RWPE1 (cell line): ENCODE measurements at regions not wholly inside any gene's neighbourhood (a gene's known extent, or its start where the extent isn't known, plus 50 kb on each side); places are given as distances from the start of the nearest gene placed in this dataset.

ENCODE experiments used
- CTCF ChIA-PET: fragments of 350-600 bp; sonication (Branson Sonifier 250); formaldehyde crosslinking; extraction: SDS; loops from one replicate; lab custom pipeline; 2021; lab: Yijun Ruan, JAX
- POLR2A ChIA-PET: fragments of 400-600 bp; formaldehyde crosslinking; extraction: SDS; loops from one replicate; lab custom pipeline; 2020; ENCODE audit warnings: antibody characterized with exemption; ENCODE audit not compliant: low non-redundant PET; lab: Yijun Ruan, JAX
- DNase-seq: peaks from one replicate; pipeline ENCODE4 v3.0.0; 2012; ENCODE audit warnings: low spot score
- H3K27ac ChIP-seq: fragments of 450-650 bp; 2 replicates; pipeline ENCODE4 v1.5.1; 2017
- TF ChIP-seq, protein P1 (sequence below): fragments of 450-650 bp; conservative IDR thresholded peaks from 2 replicates; pipeline ENCODE4 v1.5.1; 2017; ENCODE audit warnings: low read depth, mild to moderate bottlenecking

DNA sequence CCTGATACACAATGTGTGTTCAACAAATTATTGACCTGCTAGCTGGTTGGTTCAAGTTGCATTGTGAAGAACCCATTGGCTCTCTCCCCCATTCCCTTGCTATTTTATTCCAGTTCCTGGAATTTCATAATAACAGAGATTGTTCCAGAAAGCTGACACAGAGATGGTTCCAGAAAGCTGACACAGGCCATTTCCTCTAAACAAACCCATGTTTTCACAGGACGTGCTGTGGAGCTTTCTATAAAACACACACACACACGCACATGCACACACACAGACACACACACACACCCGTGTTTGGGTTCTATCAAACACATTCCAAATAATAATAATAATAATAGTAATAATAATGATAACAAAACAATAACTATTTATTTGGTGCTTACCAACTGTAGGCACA, 259.1 kb downstream of the CLIC5 start:
- TF ChIP-seq, protein P1, sequence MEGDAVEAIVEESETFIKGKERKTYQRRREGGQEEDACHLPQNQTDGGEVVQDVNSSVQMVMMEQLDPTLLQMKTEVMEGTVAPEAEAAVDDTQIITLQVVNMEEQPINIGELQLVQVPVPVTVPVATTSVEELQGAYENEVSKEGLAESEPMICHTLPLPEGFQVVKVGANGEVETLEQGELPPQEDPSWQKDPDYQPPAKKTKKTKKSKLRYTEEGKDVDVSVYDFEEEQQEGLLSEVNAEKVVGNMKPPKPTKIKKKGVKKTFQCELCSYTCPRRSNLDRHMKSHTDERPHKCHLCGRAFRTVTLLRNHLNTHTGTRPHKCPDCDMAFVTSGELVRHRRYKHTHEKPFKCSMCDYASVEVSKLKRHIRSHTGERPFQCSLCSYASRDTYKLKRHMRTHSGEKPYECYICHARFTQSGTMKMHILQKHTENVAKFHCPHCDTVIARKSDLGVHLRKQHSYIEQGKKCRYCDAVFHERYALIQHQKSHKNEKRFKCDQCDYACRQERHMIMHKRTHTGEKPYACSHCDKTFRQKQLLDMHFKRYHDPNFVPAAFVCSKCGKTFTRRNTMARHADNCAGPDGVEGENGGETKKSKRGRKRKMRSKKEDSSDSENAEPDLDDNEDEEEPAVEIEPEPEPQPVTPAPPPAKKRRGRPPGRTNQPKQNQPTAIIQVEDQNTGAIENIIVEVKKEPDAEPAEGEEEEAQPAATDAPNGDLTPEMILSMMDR, result no peak
- ChIA-PET CTCF (no interaction called here), POLR2A (no interaction called here)
- H3K27ac ChIP-seq, result no peak overlapping the region
- no peak for DNase-seq

DNA sequence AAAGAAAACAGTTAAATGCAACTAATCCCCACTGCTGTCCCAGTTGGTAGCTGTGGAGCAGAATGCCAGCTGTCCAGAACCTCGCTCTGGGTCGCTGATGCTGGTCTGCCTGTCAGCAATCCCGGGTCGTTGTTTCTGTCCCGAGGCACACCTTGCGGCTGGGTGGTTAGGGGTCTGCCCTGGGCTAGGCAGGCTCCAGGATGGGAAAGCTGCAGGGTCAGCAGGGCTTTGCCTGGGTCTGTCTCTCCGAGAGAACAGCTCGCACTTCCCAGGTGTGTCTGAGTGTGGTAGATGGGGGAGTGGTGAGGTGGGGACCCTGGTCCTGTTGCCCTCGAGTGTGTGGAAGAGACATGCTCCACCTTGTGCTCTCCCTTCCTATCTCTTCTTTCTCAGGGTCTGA, 261.2 kb downstream of the CLIC5 start:
- DNase-seq, result no peak
- TF ChIP-seq, protein P1, result no peak
- ChIA-PET POLR2A (no interaction called here), CTCF (no interaction called here)
- no peak overlapping the region for H3K27ac ChIP-seq

DNA sequence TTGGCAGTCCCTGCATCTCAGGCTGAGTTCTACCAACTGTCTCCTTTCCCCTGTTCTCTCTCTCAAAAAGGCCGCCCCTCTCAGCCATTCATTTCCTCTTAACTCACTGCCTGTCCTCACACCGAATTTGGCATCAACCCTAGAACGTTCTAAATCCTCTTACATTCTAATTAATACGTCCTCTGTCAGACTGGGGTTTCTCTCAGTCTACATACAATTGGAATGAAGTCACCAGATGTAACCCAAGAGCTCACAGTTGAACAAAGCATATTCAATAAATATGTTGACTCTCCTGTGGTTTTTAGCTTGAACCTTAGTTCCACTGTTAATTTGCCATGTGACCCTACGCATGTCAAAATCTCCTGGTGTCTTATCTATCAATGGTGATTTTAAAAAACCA, 269.6 kb downstream of the CLIC5 start:
- H3K27ac ChIP-seq, result no peak overlapping the region
- TF ChIP-seq, protein P1, result no peak
- POLR2A ChIA-PET, result no interaction called here
- no peak for DNase-seq
- CTCF ChIA-PET, result no interaction called here

DNA sequence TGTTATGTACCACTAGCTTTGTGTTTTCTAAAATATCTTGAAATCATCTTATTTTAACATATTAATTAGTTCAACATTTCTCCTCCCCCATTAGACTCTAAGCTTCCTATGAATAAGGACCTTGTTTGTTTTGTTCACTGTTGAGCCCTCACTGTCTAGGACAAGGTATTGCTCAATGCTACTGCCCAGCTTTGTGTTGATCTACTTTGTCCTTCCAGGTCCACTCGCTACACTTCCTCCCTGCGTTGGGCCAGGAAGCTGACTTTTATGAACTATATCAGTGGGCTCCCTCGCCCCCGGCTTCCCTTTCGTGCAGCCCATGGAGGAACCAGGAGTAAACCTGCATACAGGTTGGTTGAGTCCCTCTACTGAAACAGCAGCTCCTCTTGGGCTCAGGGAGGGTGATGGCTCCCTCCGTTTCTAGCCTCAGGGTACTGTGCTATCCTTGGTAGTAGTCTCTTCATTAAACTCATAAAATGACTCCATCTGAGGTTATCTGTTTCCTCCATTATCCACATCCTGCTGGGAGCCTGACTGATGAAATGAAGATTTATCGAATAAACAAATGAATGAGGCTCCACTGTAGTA, 272.5 kb downstream of the CLIC5 start:
- ChIA-PET CTCF (interaction anchor here (0.5 to 0.7 kb wide), 2 partner anchors 57 to 250 kb away, joined by 3 to 4 read pairs; no protein-coding TSS in a partner anchor), POLR2A (no interaction called here)
- no peak overlapping the region for H3K27ac ChIP-seq
- DNase-seq, result no peak
- TF ChIP-seq, protein P1, result no peak

DNA sequence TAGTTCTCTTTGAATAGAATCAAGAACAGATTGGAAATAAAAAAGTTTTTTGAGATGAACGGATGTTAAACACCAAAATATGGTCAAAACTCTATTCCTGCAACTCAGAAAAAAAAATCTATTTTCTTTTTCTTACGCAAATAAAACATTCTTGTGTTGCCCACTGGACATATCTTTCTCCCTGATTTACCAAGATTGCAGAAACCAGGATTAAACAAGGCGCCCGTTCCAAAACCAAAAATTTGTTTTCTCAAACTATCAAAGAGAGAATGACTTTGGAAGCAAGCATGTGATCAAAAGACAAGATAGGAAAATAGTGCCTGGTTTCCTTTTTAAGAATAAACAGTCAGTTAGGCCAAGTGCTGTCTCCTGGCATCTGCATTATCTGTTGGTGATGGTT, 273.1 kb downstream of the CLIC5 start:
- TF ChIP-seq, protein P1, result no peak
- ChIA-PET POLR2A (no interaction called here), CTCF (interaction anchor here (0.5 to 1.1 kb wide), 3 partner anchors 17 to 249 kb away, joined by 3 to 4 read pairs (median 3); no protein-coding TSS in a partner anchor)
- DNase-seq, result no peak
- no peak overlapping the region for H3K27ac ChIP-seq

DNA sequence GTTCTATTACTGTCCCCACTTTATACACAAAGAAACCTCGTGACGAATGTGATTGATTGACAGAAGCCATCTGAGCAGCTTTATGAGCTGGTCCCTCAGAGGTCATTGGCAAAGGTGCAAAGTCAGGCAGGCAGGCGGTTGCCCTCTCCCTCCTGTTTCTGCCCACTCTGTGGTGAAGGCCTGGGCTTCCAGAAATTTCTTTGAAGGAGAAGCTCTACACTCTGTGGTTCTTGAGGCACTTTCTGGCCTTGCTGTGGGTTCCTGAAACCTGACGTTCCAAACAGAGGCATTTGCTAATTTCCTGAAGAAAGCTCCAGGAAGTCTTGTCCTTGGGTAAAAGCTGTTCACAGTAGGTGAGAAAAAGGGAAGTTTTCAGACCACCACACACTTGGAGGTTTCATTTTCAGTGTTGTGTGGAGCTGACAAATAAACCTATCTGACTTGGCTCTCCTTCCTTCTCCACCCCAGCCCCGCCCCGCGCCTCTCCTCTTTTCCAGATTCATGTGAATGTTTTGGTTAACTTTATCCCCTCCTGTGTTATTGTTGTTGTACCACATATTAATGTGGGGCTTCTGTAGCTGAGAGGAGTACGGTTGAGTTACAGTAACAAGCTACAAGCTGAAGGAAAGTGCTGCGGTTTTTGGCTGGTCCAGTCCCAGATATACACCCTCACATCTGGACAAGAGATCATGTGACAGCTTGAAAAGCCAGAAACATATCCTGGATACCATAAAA, 274.1 kb downstream of the CLIC5 start:
- CTCF ChIA-PET, result interaction anchor here (1.1 kb wide), 1 partner anchor 16 kb away, joined by 3 read pairs; no protein-coding TSS in a partner anchor

More for the DNA sequence above, 274.1 kb downstream of the CLIC5 start:
- DNase-seq, result no peak
- TF ChIP-seq, protein P1, result no peak
- POLR2A ChIA-PET, result no interaction called here
- H3K27ac ChIP-seq, result no peak overlapping the region
